H1 (cell line): ENCODE measurements at regions not wholly inside any gene's neighbourhood (a gene's known extent, or its start where the extent isn't known, plus 50 kb on each side); places are given as distances from the start of the nearest gene placed in this dataset.

ENCODE experiments used
- CTCF ChIA-PET: fragments of 300-600 bp; sonication (Branson Sonifier 250); formaldehyde crosslinking; loops from one replicate; lab custom pipeline; 2021; ENCODE audit not compliant: partially characterized antibody; lab: Charles Lee
- POLR2A ChIA-PET: fragments of 300-600 bp; sonication (Branson Sonifier 250); formaldehyde crosslinking; loops from one replicate; lab custom pipeline; 2021; ENCODE audit warnings: inconsistent platforms; ENCODE audit not compliant: partially characterized antibody; lab: Charles Lee
- DNase-seq, 2 experiments: peaks; one replicate each; pipeline versions ENCODE4 v3.0.0 to v3.0.0-alpha.2; 2010 to 2022; ENCODE audit warnings: low spot score in 2 of 2, low read depth in 1 of 2, mixed read lengths in 1 of 2
- FAIRE-seq: peaks from 2 replicates; lab custom pipeline; 2011; peaks lifted over from hg19 to GRCh38; lab: Jason Lieb, UNC
- H2AFZ ChIP-seq: 2 replicates; pipeline ENCODE4 v1.8.1; 2012; ENCODE audit warnings: low read length, inconsistent platforms
- H2AK5ac ChIP-seq: 2 replicates; pipeline ENCODE4 v1.6.1; 2013; ENCODE audit warnings: low read depth, low read length
- H2BK120ac ChIP-seq: replicated peaks from 2 replicates; pipeline ENCODE3; 2013; ENCODE audit warnings: low read depth, low read length, inconsistent platforms
- H2BK12ac ChIP-seq: 2 replicates; pipeline ENCODE4 v1.6.1; 2013; ENCODE audit warnings: low read depth, low read length
- H2BK15ac ChIP-seq: 2 replicates; pipeline ENCODE4 v1.6.1; 2013; ENCODE audit warnings: low read length
- H2BK20ac ChIP-seq: 2 replicates; pipeline ENCODE4 v1.6.1; 2013; ENCODE audit warnings: low read length
- H2BK5ac ChIP-seq: 2 replicates; pipeline ENCODE4 v1.6.1; 2013; ENCODE audit warnings: low read depth, low read length
- H3K14ac ChIP-seq: 2 replicates; pipeline ENCODE4 v1.6.1; 2013; ENCODE audit warnings: inconsistent platforms; ENCODE audit not compliant: insufficient read length
- H3K18ac ChIP-seq: 2 replicates; pipeline ENCODE4 v1.6.1; 2013; ENCODE audit warnings: low read length; ENCODE audit errors: extremely low read depth
- H3K23ac ChIP-seq: 2 replicates; pipeline ENCODE4 v1.6.1; 2013; ENCODE audit warnings: inconsistent platforms; ENCODE audit not compliant: insufficient read length
- H3K23me2 ChIP-seq: 2 replicates; pipeline ENCODE4 v1.6.1; 2013; ENCODE audit warnings: low read depth, low read length
- H3K27ac ChIP-seq: 2 replicates; pipeline ENCODE4 v1.6.1; 2011; ENCODE audit warnings: low read depth, low read length, inconsistent platforms
- H3K27me3 ChIP-seq, 4 experiments: replicated peaks in 1 of 4; 1 replicate in 1 of 4; 2 replicates in 3 of 4; pipeline versions ENCODE4 v1.6.1 to v1.8.1; 2011 to 2013; ENCODE audit warnings: low read length in 3 of 4, mild to moderate bottlenecking in 3 of 4, inconsistent platforms in 2 of 4, mixed read lengths in 2 of 4, moderate library complexity in 1 of 4; ENCODE audit not compliant: control insufficient read depth in 3 of 4, insufficient read depth in 3 of 4; ENCODE audit errors: extremely low read depth in 1 of 4
- H3K36me3 ChIP-seq, 4 experiments: 2 replicates each; pipeline versions ENCODE4 v1.6.1 to v1.8.1; 2011 to 2013; ENCODE audit warnings: mild to moderate bottlenecking in 4 of 4, low read length in 3 of 4, moderate library complexity in 2 of 4, control low read depth in 1 of 4, inconsistent platforms in 1 of 4; ENCODE audit not compliant: insufficient read depth in 4 of 4, control insufficient read depth in 2 of 4
- H3K4ac ChIP-seq: replicated peaks from 2 replicates; pipeline ENCODE3; 2013; ENCODE audit warnings: low read length, low read depth, mixed read lengths, inconsistent platforms; ENCODE audit not compliant: insufficient read length
- H3K4me1 ChIP-seq, 4 experiments: replicated peaks in 1 of 4; 1 replicate in 1 of 4; 2 replicates in 3 of 4; pipeline versions ENCODE4 v1.6.1 to v1.8.1; 2011 to 2013; ENCODE audit warnings: low read length in 3 of 4, inconsistent platforms in 2 of 4, mixed read lengths in 1 of 4; ENCODE audit not compliant: insufficient read depth in 4 of 4, control insufficient read depth in 3 of 4
- H3K4me2 ChIP-seq, 2 experiments: 2 replicates each; pipeline versions ENCODE4 v1.6.1 to v1.8.1; 2011 to 2013; ENCODE audit warnings: low read depth in 2 of 2, low read length in 2 of 2, control low read depth in 1 of 2, inconsistent platforms in 1 of 2, mild to moderate bottlenecking in 1 of 2; ENCODE audit not compliant: insufficient read depth in 1 of 2
- H3K4me3 ChIP-seq, 4 experiments: fragments of 200-600, 300-600 bp in 1 of 4; sonication (generic), shearing (Covaris generic), sonication (Bioruptor Twin) in 1 of 4; 2 replicates each; pipeline versions ENCODE4 v1.5.1 to v1.8.1; 2011 to 2016; ENCODE audit warnings: low read length in 4 of 4, low read depth in 3 of 4, control low read depth in 2 of 4, inconsistent platforms in 2 of 4, mild to moderate bottlenecking in 2 of 4, mixed read lengths in 1 of 4, moderate library complexity in 1 of 4; ENCODE audit not compliant: insufficient read depth in 2 of 4; ENCODE audit errors: extremely low read depth in 1 of 4
- H3K56ac ChIP-seq: replicated peaks from 2 replicates; pipeline ENCODE3; 2013; ENCODE audit warnings: low read depth, mild to moderate bottlenecking, mixed read lengths, low read length, inconsistent platforms; ENCODE audit not compliant: insufficient read length
- H3K79me1 ChIP-seq: 2 replicates; pipeline ENCODE4 v1.6.1; 2013; ENCODE audit warnings: low read depth, low read length, control low read depth
- H3K79me2 ChIP-seq, 2 experiments: 2 replicates each; pipeline versions ENCODE4 v1.6.1 to v1.8.1; 2012 to 2013; ENCODE audit warnings: low read length in 2 of 2, mild to moderate bottlenecking in 2 of 2, inconsistent platforms in 1 of 2; ENCODE audit not compliant: insufficient read depth in 2 of 2, control insufficient read depth in 1 of 2
- H3K9ac ChIP-seq, 4 experiments: replicated peaks in 1 of 4; 1 replicate in 1 of 4; 2 replicates in 3 of 4; pipeline versions ENCODE4 v1.6.1 to v1.8.1; 2011 to 2013; ENCODE audit warnings: low read depth in 3 of 4, low read length in 3 of 4, control low read depth in 2 of 4, mild to moderate bottlenecking in 2 of 4, moderate library complexity in 2 of 4, inconsistent platforms in 1 of 4; ENCODE audit errors: extremely low read depth in 1 of 4
- H3K9me3 ChIP-seq, 2 experiments: 2 replicates each; pipeline versions ENCODE4 v1.6.1 to v1.8.1; 2012 to 2013; ENCODE audit warnings: mild to moderate bottlenecking in 2 of 2, moderate library complexity in 2 of 2, control low read depth in 1 of 2, inconsistent platforms in 1 of 2, low read depth in 1 of 2, low read length in 1 of 2, mixed read lengths in 1 of 2; ENCODE audit not compliant: insufficient read depth in 2 of 2
- H4K20me1 ChIP-seq, 2 experiments: replicated peaks in 1 of 2; 2 replicates each; pipeline versions ENCODE3 to v1.8.1; 2011 to 2013; ENCODE audit warnings: inconsistent platforms in 2 of 2, low read length in 2 of 2, mild to moderate bottlenecking in 1 of 2; ENCODE audit not compliant: insufficient read depth in 2 of 2, control insufficient read depth in 1 of 2
- H4K5ac ChIP-seq: 2 replicates; pipeline ENCODE4 v1.6.1; 2013; ENCODE audit warnings: low read length, low read depth, mixed read lengths, inconsistent platforms; ENCODE audit not compliant: insufficient read length
- H4K8ac ChIP-seq: 2 replicates; pipeline ENCODE4 v1.8.0; 2013; ENCODE audit warnings: mild to moderate bottlenecking, moderate library complexity, low read length, inconsistent platforms; ENCODE audit not compliant: insufficient read depth; ENCODE audit errors: extremely low read depth
- H4K91ac ChIP-seq: replicated peaks from 2 replicates; pipeline ENCODE3; 2013; ENCODE audit warnings: low read length, mixed read lengths, inconsistent platforms; ENCODE audit not compliant: insufficient read length
- CEBPB ChIP-seq: IDR thresholded peaks from 2 replicates; pipeline ENCODE4 v1.6.1; 2012; ENCODE audit warnings: low read depth, low read length
- CHD2 ChIP-seq: IDR thresholded peaks from 2 replicates; pipeline ENCODE4 v1.6.1; 2012; ENCODE audit warnings: low read length, improper control_type of control experiment
- EGR1 ChIP-seq: IDR thresholded peaks from 2 replicates; pipeline ENCODE4 v1.6.1; 2011; ENCODE audit warnings: low read depth, low read length, borderline replicate concordance
- MAFK ChIP-seq: IDR thresholded peaks from 2 replicates; pipeline ENCODE4 v1.6.1; 2012; ENCODE audit warnings: low read depth, mild to moderate bottlenecking, improper control_type of control experiment, low read length
- PHF8 ChIP-seq: fragments of 200-600 bp; sonication (generic); conservative IDR thresholded peaks from 2 replicates; pipeline ENCODE4 v1.7.1; 2012; ENCODE audit warnings: low read depth, mild to moderate bottlenecking, inconsistent platforms, low read length, moderate library complexity
- POLR2A ChIP-seq, 2 experiments: IDR thresholded peaks; 1 replicate in 1 of 2; 2 replicates in 1 of 2; pipeline ENCODE4 v1.6.1; 2011; ENCODE audit warnings: low read depth in 2 of 2, low read length in 2 of 2, mild to moderate bottlenecking in 2 of 2; ENCODE audit errors: control extremely low read depth in 1 of 2
- RNF2 ChIP-seq: fragments of 200-900, 300-1000 bp; sonication (generic); IDR thresholded peaks from 2 replicates; pipeline ENCODE4 v1.7.1; 2016; ENCODE audit warnings: borderline replicate concordance, low read depth, mild to moderate bottlenecking, antibody characterized with exemption, low read length; ENCODE audit not compliant: poor library complexity, severe bottlenecking; ENCODE audit errors: missing control alignments
- SAP30 ChIP-seq: fragments of 300-600 bp; sonication (generic); IDR thresholded peaks from 2 replicates; pipeline ENCODE4 v1.7.1; 2012; ENCODE audit warnings: low read length, moderate library complexity, mild to moderate bottlenecking, inconsistent platforms; ENCODE audit not compliant: insufficient read depth, insufficient replicate concordance
- SIX5 ChIP-seq: IDR thresholded peaks from 2 replicates; pipeline ENCODE4 v1.6.1; 2011; ENCODE audit warnings: mild to moderate bottlenecking, low read depth, low read length
- SP4 ChIP-seq: IDR thresholded peaks from 2 replicates; pipeline ENCODE4 v1.6.1; 2012; ENCODE audit warnings: low read length, inconsistent platforms
- TAF7 ChIP-seq: optimal IDR thresholded peaks from 2 replicates; pipeline ENCODE3; 2011; ENCODE audit warnings: low read depth, mild to moderate bottlenecking, inconsistent platforms, low read length, moderate library complexity, borderline replicate concordance
- TBP ChIP-seq: IDR thresholded peaks from 2 replicates; pipeline ENCODE4 v1.6.1; 2011; ENCODE audit warnings: low read depth, low read length, improper control_type of control experiment
- YY1 ChIP-seq: IDR thresholded peaks from 2 replicates; pipeline ENCODE4 v1.6.1; 2011; ENCODE audit warnings: low read depth, mild to moderate bottlenecking, low read length
- WGBS, 2 experiments: shearing (Covaris generic) in 1 of 2; methylation state at CpG; one replicate each; pipeline versions ENCODE4 v1.1.6 to v1.1.7; 2013 to 2015; ENCODE audit warnings: low lambda C conversion rate in 2 of 2, mixed read lengths in 2 of 2, inconsistent platforms in 1 of 2, low coverage in 1 of 2, missing lambda C conversion rate in 1 of 2; ENCODE audit not compliant: insufficient replicate concordance in 2 of 2, insufficient coverage in 1 of 2, insufficient read length in 1 of 2; ENCODE audit errors: extremely low coverage in 1 of 2, missing lambda C conversion rate in 1 of 2; 5-methylcytosine and 5-hydroxymethylcytosine counted together

DNA sequence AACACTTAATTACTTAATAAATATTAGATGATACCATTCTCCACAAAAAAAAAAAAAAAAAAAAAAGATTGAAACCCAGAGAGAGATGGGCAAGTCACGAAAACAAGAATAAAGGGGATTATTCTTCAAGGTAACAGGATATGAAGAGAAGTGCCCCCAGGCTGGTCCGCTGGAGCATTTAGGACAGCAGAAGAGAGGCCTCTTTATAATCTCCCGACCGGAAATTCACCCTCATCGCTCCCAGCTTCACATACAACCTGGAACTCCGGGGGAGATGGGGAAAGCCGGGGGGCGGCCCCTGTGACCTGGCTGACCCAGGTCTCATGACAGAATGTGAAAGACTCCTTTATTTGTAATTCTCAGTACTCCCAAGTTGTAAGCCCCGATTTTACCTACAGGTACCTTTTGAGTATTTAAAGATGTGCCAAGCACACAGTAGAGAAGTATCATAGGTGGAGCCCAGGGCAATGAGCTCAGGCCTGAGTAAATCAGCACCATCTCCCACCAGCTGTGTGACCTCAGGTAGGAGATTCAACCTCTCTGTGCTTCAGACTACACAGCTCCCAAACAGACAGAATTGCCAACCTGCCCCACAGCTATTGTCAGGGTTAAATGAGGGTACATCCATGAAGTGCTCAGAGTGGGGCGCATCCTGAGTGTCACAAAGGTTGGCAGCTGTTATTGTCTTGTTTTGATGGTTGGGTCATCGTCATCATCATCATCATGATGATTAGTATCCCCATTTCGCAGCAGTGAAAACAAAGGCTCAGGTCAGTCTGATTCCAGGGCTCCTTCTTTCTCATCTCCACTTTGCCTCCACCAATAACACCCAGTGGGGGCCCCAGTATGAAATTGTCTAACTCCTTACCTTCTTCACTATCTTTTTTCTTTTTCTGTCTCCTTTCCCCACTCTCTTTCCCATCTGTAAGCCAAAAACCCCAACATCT, 148.4 kb downstream of the PSMG1 start:
- Histone ChIP-seq H3K4me2 (no peak overlapping the region), H3K18ac (no peak overlapping the region), H3K56ac (no peak overlapping the region), H3K36me3 (no peaks in the 10 kb centered on the region), H3K9me3 (no peaks in the 10 kb centered on the region), H2BK120ac (no peak overlapping the region), H3K23ac (no peak overlapping the region), H3K14ac (no peak overlapping the region), H2AFZ (no peak overlapping the region), H4K91ac (no peak overlapping the region), H3K9ac (no peak overlapping the region), H2BK12ac (no peak overlapping the region), H4K5ac (no peak overlapping the region), H4K8ac (no peak overlapping the region), H3K79me1 (no peaks in the 10 kb centered on the region), H4K20me1 (no peaks in the 10 kb centered on the region), H2BK5ac (no peak overlapping the region), H3K23me2 (no peaks in the 10 kb centered on the region), H3K27ac (no peak overlapping the region), H3K4ac (no peak overlapping the region), H3K27me3 (no peaks in the 10 kb centered on the region; a peak in 1 of 7 replicates), H3K4me3 (no peak overlapping the region), H3K4me1 (peaks cover 7 to 13% (median 9%) of the 10 kb centered on the region in 4 experiments), H2BK15ac (no peak overlapping the region), H2AK5ac (no peak overlapping the region), H3K79me2 (no peaks in the 10 kb centered on the region), H2BK20ac (no peak overlapping the region)
- POLR2A ChIA-PET, result no interaction called here
- FAIRE-seq, result no peak
- DNase-seq, result no peak
- CTCF ChIA-PET, result interaction anchor here (1.0 to 1.2 kb wide), 3 partner anchors 13 to 91 kb away, joined by 3 to 4 read pairs (median 4); no protein-coding TSS in a partner anchor
- 86% methylated on average over 11 of the region's 12 CpGs; no CpG with 5 or more reads in 1 of the 2 experiments for WGBS, 2 experiments
- TF ChIP-seq EGR1, result no peak
- TF ChIP-seq SAP30, result no peak
- TF ChIP-seq TAF7, result no peak
- no peak for TF ChIP-seq SIX5
- no peak for TF ChIP-seq YY1
- no peak for TF ChIP-seq MAFK
- no peak for TF ChIP-seq PHF8
- TF ChIP-seq CEBPB, result no peak
- TF ChIP-seq TBP, result no peak
- TF ChIP-seq RNF2, result no peak
- no peak for TF ChIP-seq SP4
- no peak for TF ChIP-seq CHD2
- TF ChIP-seq POLR2A (IDR thresholded peaks at IDR 0.05; ENCODE audit: control extremely low read depth in 1 of 2, low read depth in 2 of 2, low read length in 2 of 2), result no peak
